K562 (cell line): ENCODE measurements at regions not wholly inside any gene's neighbourhood (a gene's known extent, or its start where the extent isn't known, plus 50 kb on each side); places are given as distances from the start of the nearest gene placed in this dataset.

Source experiments
- BRCA1 ChIP-seq, 2 experiments: fragments of 450-650 bp in 1 of 2; sonication (generic) in 1 of 2; formaldehyde crosslinking in 1 of 2; IDR thresholded peaks; 2 replicates each; pipeline versions ENCODE4 v1.5.0 to v1.6.1; 2017 to 2020; ENCODE audit warnings: mild to moderate bottlenecking in 1 of 2, missing genetic modification reagents in 1 of 2
- CBFB ChIP-seq: sonication (generic); formaldehyde crosslinking; IDR thresholded peaks from 2 replicates; pipeline ENCODE4 v1.4.0; 2020; ENCODE audit warnings: mild to moderate bottlenecking, missing genetic modification reagents
- GABPA ChIP-seq: fragments of 200-800 bp; sonication (Bioruptor generic); conservative IDR thresholded peaks from 2 replicates; pipeline ENCODE4 v1.6.1; 2016; ENCODE audit warnings: low read depth, missing genetic modification characterization, missing compliant biosample characterization
- HCFC1 ChIP-seq: IDR thresholded peaks from 2 replicates; pipeline ENCODE4 v1.6.1; 2012; ENCODE audit warnings: low read depth, low read length, improper control_type of control experiment
- HIVEP1 ChIP-seq: fragments of 250-450 bp; sonication (Bioruptor Pico); IDR thresholded peaks from 2 replicates; pipeline ENCODE4 v1.4.0; 2020; ENCODE audit warnings: mild to moderate bottlenecking
- KDM4B ChIP-seq, 2 experiments: fragments of 450-650 bp in 1 of 2; sonication (generic) in 1 of 2; IDR thresholded peaks; 2 replicates each; pipeline ENCODE4 v1.6.1; 2016 to 2017; ENCODE audit warnings: borderline replicate concordance in 2 of 2, antibody characterized with exemption in 1 of 2, low read depth in 1 of 2, mild to moderate bottlenecking in 1 of 2
- POLR2AphosphoS2 ChIP-seq: IDR thresholded peaks from 2 replicates; pipeline ENCODE4 v1.6.1; 2012; ENCODE audit warnings: low read length, improper control_type of control experiment
- RBBP5 ChIP-seq: fragments of 200-600 bp; sonication (generic); IDR thresholded peaks from 2 replicates; pipeline ENCODE4 v1.6.1; 2012; ENCODE audit warnings: borderline replicate concordance, mild to moderate bottlenecking, low read length, control low read depth, inconsistent platforms; ENCODE audit not compliant: insufficient read depth, poor library complexity, severe bottlenecking
- SIN3A ChIP-seq, 2 experiments: fragments of 150-350 bp in 1 of 2; IDR thresholded peaks; 2 replicates each; pipeline ENCODE4 v1.6.1; 2011 to 2016; ENCODE audit warnings: borderline replicate concordance in 2 of 2, low read depth in 2 of 2, low read length in 2 of 2, mild to moderate bottlenecking in 2 of 2, moderate library complexity in 2 of 2; ENCODE audit not compliant: control insufficient read depth in 1 of 2
- ZNF584 ChIP-seq: fragments of 200-800 bp; sonication (Bioruptor generic); IDR thresholded peaks from 2 replicates; pipeline ENCODE4 v1.6.1; 2016; ENCODE audit warnings: low read depth, mild to moderate bottlenecking, missing genetic modification characterization, missing compliant biosample characterization
- TF ChIP-seq, protein P1 (sequence below): fragments of 450-650 bp; formaldehyde crosslinking; IDR thresholded peaks from 2 replicates; pipeline ENCODE4 v1.4.0; 2020; ENCODE audit warnings: mild to moderate bottlenecking, moderate library complexity

DNA sequence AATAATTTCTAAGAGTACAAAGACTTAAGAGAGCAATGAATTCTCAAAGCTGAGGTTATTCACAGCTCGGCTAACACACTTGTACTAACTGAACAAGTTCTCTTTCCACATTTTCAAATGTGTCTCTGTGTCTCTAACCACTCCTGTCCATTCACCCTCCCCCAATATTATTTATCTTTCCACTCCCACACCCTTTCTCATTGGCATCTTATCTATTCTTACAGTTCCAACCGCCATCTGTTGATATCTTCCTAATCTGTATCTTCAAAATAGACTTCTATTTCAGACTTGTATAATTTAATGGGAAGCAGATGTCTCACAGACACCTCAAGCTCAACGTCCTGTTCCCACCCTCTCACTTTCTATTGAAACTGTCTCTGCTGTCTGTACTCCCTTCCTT is 205.9 kb downstream of the ANXA1 start:
- TF ChIP-seq BRCA1 (IDR thresholded peaks at IDR 0.05), result no peak
- no peak for TF ChIP-seq BRCA1 (CRISPR knock-in tag; IDR thresholded peaks at IDR 0.05)
- TF ChIP-seq CBFB (CRISPR knock-in tag), result no peak
- TF ChIP-seq, protein P1, sequence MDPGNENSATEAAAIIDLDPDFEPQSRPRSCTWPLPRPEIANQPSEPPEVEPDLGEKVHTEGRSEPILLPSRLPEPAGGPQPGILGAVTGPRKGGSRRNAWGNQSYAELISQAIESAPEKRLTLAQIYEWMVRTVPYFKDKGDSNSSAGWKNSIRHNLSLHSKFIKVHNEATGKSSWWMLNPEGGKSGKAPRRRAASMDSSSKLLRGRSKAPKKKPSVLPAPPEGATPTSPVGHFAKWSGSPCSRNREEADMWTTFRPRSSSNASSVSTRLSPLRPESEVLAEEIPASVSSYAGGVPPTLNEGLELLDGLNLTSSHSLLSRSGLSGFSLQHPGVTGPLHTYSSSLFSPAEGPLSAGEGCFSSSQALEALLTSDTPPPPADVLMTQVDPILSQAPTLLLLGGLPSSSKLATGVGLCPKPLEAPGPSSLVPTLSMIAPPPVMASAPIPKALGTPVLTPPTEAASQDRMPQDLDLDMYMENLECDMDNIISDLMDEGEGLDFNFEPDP, result no peak
- TF ChIP-seq SIN3A (IDR thresholded peaks at IDR 0.05; ENCODE audit: borderline replicate concordance in 2 of 2, control insufficient read depth in 1 of 2, low read depth in 2 of 2, low read length in 2 of 2), result no peak
- no peak for TF ChIP-seq ZNF584 (CRISPR knock-in tag)
- TF ChIP-seq GABPA, result no peak
- TF ChIP-seq HCFC1, result no peak
- TF ChIP-seq POLR2AphosphoS2, result no peak
- TF ChIP-seq KDM4B (IDR thresholded peaks at IDR 0.05; ENCODE audit: borderline replicate concordance in 2 of 2, low read depth in 1 of 2), result no peak
- TF ChIP-seq HIVEP1, result no peak
- no peak for TF ChIP-seq RBBP5
